Cardiac fibroblast (primary cell): ENCODE measurements at regions not wholly inside any gene's neighbourhood (a gene's known extent, or its start where the extent isn't known, plus 50 kb on each side); places are given as distances from the start of the nearest gene placed in this dataset.

ENCODE experiments used
- DNase-seq, 2 donors: peaks; one replicate each; pipeline versions ENCODE4 v3.0.0 to v3.0.0-alpha.2; 2010; ENCODE audit warnings: low read depth in 2 of 2
- H3K4me3 ChIP-seq, 2 donors: replicated peaks in 1 of 2; 1 replicate in 1 of 2; 2 replicates in 1 of 2; pipeline ENCODE4 v1.5.1; 2011; ENCODE audit warnings: low read depth in 2 of 2, low read length in 2 of 2, mild to moderate bottlenecking in 2 of 2, moderate library complexity in 1 of 2
- CTCF ChIP-seq: IDR thresholded peaks from one replicate; pipeline ENCODE4 v1.5.1; 2011; ENCODE audit warnings: low read depth, mild to moderate bottlenecking, low read length, inconsistent platforms

DNA sequence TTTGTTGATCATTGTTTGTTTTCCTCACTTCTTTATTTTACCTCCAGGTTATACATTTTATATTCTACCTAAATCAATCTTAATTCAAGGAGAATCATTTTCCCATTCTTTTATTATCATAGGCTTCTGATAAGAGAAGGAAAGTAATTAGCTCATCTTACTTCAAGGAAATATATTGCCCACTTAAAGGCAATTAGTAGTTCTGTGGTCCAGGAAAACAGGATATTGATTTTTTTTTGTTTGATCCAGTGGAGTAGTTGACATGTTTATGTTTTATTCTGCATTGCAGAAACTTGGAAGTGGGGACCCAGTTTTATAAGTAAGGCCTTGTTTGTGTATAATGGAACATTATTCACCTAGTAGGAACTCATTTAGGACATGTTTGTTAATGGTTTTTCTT lies 390.6 kb downstream of the NDFIP2 start:
- TF ChIP-seq CTCF = no peak
- no peak for DNase-seq
- no peak overlapping the region for H3K4me3 ChIP-seq

GRCh38 chr13:79870766-79871165 lies 389.8 kb downstream of the NDFIP2 start:
- DNase-seq = peak in 1 of 2 donors; percentile 73
- TF ChIP-seq CTCF = no peak
- no peak overlapping the region for H3K4me3 ChIP-seq

- peak; percentile 28 to 32 for DNase-seq
- no peak overlapping the region for H3K4me3 ChIP-seq
- TF ChIP-seq CTCF = no peak
These were observed 389.2 kb downstream of the NDFIP2 start for GRCh38 chr13:79870123-79870522.

- no peak for DNase-seq
- no peak overlapping the region for H3K4me3 ChIP-seq
- TF ChIP-seq CTCF = no peak
These were observed 388.4 kb downstream of the NDFIP2 start for GRCh38 chr13:79869326-79869725.

DNA sequence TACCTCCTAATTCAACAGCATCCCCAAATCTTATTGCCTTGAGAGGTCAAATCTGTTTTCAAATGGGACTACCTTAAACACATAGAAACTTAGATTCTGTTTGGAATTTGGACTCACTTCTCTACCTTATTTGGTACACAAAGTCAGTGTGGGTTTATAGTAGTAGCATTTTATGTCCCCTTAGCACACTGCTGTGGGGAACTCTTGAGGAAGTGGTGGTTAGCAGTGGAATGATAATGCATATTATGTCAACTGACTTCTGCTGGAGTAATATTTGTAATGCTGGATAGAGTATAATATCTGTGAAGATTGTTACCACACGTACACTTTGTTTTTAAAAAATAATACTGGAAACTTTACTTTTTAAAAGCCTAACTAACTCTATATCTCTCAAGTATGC lies 386.3 kb downstream of the NDFIP2 start:
- no peak for TF ChIP-seq CTCF
- peak; percentile 5 to 8 for DNase-seq
- H3K4me3 ChIP-seq = no peak overlapping the region

DNA sequence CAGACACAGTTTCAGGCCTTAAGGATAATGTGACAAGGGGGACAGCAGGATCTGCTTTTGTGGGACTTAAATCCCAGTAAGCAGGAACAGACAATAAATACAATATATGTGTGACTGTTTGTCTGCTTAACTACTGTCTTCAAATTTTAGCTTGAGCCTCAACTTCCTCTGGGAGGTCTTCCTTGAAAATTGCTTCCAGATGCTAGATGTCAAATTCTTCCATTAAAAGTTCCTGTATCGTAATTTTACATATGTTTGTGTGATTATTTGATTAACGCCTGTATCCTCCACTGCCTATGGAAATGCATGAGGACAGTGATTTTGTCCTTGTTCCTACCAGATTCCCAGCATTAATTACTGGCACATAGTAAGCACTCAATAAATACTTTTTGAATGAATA lies 385.5 kb downstream of the NDFIP2 start:
- no peak overlapping the region for H3K4me3 ChIP-seq
- no peak for TF ChIP-seq CTCF
- no peak for DNase-seq

DNA sequence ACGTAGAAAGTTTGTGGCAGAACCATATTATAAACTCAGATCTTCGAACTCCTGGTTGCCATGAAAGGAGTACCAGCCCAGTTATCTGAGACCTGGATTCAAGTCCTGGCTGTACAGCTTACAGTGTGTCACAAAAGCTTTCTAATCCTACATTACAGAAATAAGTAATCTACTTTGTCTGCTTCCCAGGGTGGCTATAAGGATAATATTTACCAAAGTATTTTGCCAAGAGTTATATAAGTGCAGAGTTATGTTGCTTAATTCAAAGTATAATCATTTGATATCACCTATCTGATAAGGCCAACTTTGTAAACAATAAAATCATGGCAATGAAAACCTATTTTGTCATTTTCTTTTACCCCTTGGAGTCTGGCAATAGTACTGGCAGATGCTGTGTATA lies 381.6 kb downstream of the NDFIP2 start:
- TF ChIP-seq CTCF = no peak
- no peak overlapping the region for H3K4me3 ChIP-seq
- DNase-seq = no peak
